ENCODE measurements at regions not wholly inside any gene's neighbourhood (a gene's known extent, or its start where the extent isn't known, plus 50 kb on each side); places are given as distances from the start of the nearest gene placed in this dataset.
"Not testable (repeated sequence)": the region's sequence is repeated elsewhere in the genome, so short reads cannot be mapped to it uniquely, and the experiment has no call there.

DNA sequence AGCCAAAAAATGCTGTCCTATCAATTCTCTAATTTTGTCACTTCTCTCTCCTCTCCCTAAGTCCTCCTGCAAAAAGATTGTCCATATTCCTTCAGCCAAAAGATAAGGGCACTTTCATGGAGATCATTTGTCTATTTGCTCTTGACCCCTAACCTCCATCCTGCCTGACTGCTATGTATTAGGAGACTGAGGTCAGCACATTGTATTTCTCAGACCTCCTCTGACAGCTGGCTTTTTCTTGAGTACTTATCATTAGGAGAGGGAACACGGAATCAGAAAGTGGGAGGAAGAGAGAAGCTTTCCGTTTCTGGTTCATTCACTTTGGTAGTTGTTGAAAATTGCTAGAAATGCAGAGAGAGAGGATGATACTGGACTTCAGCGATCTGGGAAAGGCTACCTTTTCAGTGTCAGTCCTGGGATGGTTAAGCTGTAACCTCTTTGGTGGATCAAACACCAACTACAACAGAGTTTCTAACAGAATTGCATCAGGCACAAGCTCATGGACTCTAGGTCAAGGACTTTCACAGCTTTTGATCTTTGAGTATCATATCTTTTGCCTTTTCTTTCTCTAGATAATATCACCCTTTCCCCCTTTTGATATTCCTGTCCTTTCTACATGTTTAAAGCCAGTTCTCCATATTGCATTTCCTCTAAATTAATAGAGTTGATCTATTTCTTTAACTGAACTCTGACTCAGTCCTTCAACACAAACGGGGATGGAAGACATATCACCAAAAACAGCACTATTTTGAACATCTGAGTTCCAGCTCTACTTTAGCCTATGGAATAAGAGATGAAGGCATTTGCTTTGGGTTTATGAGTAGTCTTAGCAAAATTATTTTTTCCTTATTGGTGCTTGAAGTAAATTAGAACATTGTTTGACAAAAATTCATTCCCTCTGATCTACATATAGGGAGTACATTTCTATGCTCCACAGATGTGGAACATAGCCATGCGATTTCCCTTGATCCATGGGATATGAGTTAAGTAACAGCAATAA lies 63.3 kb upstream of the KYNU start:
- TF ChIP-seq, protein P1, sequence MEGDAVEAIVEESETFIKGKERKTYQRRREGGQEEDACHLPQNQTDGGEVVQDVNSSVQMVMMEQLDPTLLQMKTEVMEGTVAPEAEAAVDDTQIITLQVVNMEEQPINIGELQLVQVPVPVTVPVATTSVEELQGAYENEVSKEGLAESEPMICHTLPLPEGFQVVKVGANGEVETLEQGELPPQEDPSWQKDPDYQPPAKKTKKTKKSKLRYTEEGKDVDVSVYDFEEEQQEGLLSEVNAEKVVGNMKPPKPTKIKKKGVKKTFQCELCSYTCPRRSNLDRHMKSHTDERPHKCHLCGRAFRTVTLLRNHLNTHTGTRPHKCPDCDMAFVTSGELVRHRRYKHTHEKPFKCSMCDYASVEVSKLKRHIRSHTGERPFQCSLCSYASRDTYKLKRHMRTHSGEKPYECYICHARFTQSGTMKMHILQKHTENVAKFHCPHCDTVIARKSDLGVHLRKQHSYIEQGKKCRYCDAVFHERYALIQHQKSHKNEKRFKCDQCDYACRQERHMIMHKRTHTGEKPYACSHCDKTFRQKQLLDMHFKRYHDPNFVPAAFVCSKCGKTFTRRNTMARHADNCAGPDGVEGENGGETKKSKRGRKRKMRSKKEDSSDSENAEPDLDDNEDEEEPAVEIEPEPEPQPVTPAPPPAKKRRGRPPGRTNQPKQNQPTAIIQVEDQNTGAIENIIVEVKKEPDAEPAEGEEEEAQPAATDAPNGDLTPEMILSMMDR (IDR thresholded peaks at IDR 0.05): no peak
- TF ChIP-seq EZH2 (IDR thresholded peaks at IDR 0.05; ENCODE audit: borderline replicate concordance, insufficient read depth, low read depth, low read length, poor library complexity, severe bottlenecking): no peak
- no peak for ATAC-seq (ENCODE audit: low read depth)
- Mint-ChIP-seq H3K9me3 (ENCODE audit: insufficient read depth) (peaks cover 5% of the 10 kb centered on the region), H3K4me1 (no peaks in the 10 kb centered on the region), H3K4me3 (no peak overlapping the region), H3K27me3 (peaks cover 7% of the 10 kb centered on the region), H3K27ac (no peak overlapping the region)
- Histone ChIP-seq H3K36me3 (replicated peaks in 1 of 2; ENCODE audit: control extremely low read depth in 1 of 2, control insufficient read depth in 1 of 2, extremely low read depth in 1 of 2, insufficient read depth in 2 of 2, low read length in 1 of 2) (no peaks in the 10 kb centered on the region), H3K9me3 (ENCODE audit: control extremely low read depth in 1 of 3, control insufficient read depth in 2 of 3, insufficient read depth in 1 of 3, low read length in 2 of 3) (no peaks in the 10 kb centered on the region), H3K4me1 (ENCODE audit: control insufficient read depth in 2 of 2, insufficient read depth in 2 of 2, low read length in 2 of 2) (no peaks in the 10 kb centered on the region), H3K4me3 (ENCODE audit: control extremely low read depth in 1 of 5, extremely low read depth in 1 of 5, insufficient read depth in 1 of 5, low read depth in 2 of 5, low read length in 4 of 5) (no peak overlapping the region), H3K79me2 (ENCODE audit: control insufficient read depth, insufficient read depth, low read length) (no peaks in the 10 kb centered on the region), H2AFZ (ENCODE audit: insufficient read depth, low read depth, low read length, poor library complexity, severe bottlenecking) (no peak overlapping the region), H3K4me2 (replicated peaks; ENCODE audit: low read depth, low read length, poor library complexity, severe bottlenecking) (no peak overlapping the region), H3K9ac (ENCODE audit: low read length) (no peak overlapping the region), H4K20me1 (ENCODE audit: control insufficient read depth, insufficient read depth, low read length, poor library complexity, severe bottlenecking) (no peaks in the 10 kb centered on the region), H3K27me3 (replicated peaks in 1 of 4; ENCODE audit: control extremely low read depth in 1 of 4, control insufficient read depth in 3 of 4, insufficient read depth in 4 of 4, low read length in 3 of 4) (no peaks in the 10 kb centered on the region), H3K27ac (ENCODE audit: low read length in 2 of 2) (no peak overlapping the region)
- ChIA-PET CTCF (no interaction called here), POLR2A (no interaction called here)
- WGBS (ENCODE audit: insufficient coverage): 92% methylated on average over 2 of the region's 5 CpGs
- no peak for DNase-seq
- intact Hi-C loops (cut with micrococcal nuclease): no loop called here

DNA sequence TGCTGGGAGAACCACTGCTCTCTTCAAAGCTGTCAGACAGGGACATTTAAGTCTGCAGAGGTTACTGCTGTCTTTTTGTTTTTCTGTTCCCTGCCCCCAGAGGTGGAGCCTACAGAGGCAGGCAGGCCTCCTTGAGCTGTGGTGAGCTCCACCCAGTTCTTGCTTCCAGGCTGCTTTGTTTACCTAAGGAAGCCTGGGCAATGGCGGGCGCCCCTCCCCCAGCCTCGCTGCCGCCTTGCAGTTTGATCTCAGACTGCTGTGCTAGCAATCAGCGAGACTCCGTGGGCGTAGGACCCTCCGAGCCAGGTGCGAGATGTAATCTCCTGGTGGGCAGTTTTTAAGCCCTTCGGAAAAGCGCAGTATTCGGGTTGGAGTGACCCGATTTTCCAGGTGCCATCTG lies 65.8 kb upstream of the KYNU start:
- H3K9ac ChIP-seq (ENCODE audit: low read length); POLR2A ChIA-PET; H3K4me3 Mint-ChIP-seq; ATAC-seq (ENCODE audit: low read depth); H3K36me3 ChIP-seq (replicated peaks in 1 of 2; ENCODE audit: control extremely low read depth in 1 of 2, control insufficient read depth in 1 of 2, extremely low read depth in 1 of 2, insufficient read depth in 2 of 2, low read length in 1 of 2); DNase-seq; CTCF ChIA-PET; H2AFZ ChIP-seq (ENCODE audit: insufficient read depth, low read depth, low read length, poor library complexity, severe bottlenecking); H3K27ac ChIP-seq (ENCODE audit: low read length in 2 of 2); H3K4me1 ChIP-seq (ENCODE audit: control insufficient read depth in 2 of 2, insufficient read depth in 2 of 2, low read length in 2 of 2); H3K79me2 ChIP-seq (ENCODE audit: control insufficient read depth, insufficient read depth, low read length); H3K27me3 Mint-ChIP-seq; H3K4me3 ChIP-seq (ENCODE audit: control extremely low read depth in 1 of 5, extremely low read depth in 1 of 5, insufficient read depth in 1 of 5, low read depth in 2 of 5, low read length in 4 of 5); H3K27me3 ChIP-seq (replicated peaks in 1 of 4; ENCODE audit: control extremely low read depth in 1 of 4, control insufficient read depth in 3 of 4, insufficient read depth in 4 of 4, low read length in 3 of 4); intact Hi-C loops (cut with micrococcal nuclease); H3K4me2 ChIP-seq (replicated peaks; ENCODE audit: low read depth, low read length, poor library complexity, severe bottlenecking); H3K9me3 ChIP-seq (ENCODE audit: control extremely low read depth in 1 of 3, control insufficient read depth in 2 of 3, insufficient read depth in 1 of 3, low read length in 2 of 3); H4K20me1 ChIP-seq (ENCODE audit: control insufficient read depth, insufficient read depth, low read length, poor library complexity, severe bottlenecking); H3K27ac Mint-ChIP-seq; H3K9me3 Mint-ChIP-seq (ENCODE audit: insufficient read depth); H3K4me1 Mint-ChIP-seq: not testable (repeated sequence)
- WGBS (ENCODE audit: insufficient coverage): 94% methylated on average over 9 of the region's 13 CpGs

Data from B cell (primary cell).